Bronchial epithelial cell (primary cell): ENCODE measurements at regions not wholly inside any gene's neighbourhood (a gene's known extent, or its start where the extent isn't known, plus 50 kb on each side); places are given as distances from the start of the nearest gene placed in this dataset.
"Not testable (repeated sequence)": the region's sequence is repeated elsewhere in the genome, so short reads cannot be mapped to it uniquely, and the experiment has no call there.

Experiments
- DNase-seq: peaks from one replicate; pipeline ENCODE4 v3.0.0-alpha.2; 2010; ENCODE audit warnings: low read depth
- FAIRE-seq: peaks from 2 replicates; lab custom pipeline; 2011; peaks lifted over from hg19 to GRCh38; lab: Jason Lieb, UNC
- H3K27me3 ChIP-seq: 2 replicates; pipeline ENCODE4 v1.5.1; 2011; ENCODE audit warnings: low read length; ENCODE audit not compliant: control insufficient read depth, insufficient read depth
- H3K36me3 ChIP-seq: 2 replicates; pipeline ENCODE4 v1.5.1; 2011; ENCODE audit warnings: low read length; ENCODE audit not compliant: control insufficient read depth, insufficient read depth
- H3K4me3 ChIP-seq: 2 replicates; pipeline ENCODE4 v1.5.1; 2011; ENCODE audit warnings: mild to moderate bottlenecking, low read depth, low read length, control low read depth
- TF ChIP-seq, protein P1 (sequence below): IDR thresholded peaks from 2 replicates; pipeline ENCODE4 v1.5.1; 2011; ENCODE audit warnings: mild to moderate bottlenecking, moderate library complexity, low read length, control low read depth, inconsistent platforms; ENCODE audit not compliant: insufficient read depth, severe bottlenecking

DNA sequence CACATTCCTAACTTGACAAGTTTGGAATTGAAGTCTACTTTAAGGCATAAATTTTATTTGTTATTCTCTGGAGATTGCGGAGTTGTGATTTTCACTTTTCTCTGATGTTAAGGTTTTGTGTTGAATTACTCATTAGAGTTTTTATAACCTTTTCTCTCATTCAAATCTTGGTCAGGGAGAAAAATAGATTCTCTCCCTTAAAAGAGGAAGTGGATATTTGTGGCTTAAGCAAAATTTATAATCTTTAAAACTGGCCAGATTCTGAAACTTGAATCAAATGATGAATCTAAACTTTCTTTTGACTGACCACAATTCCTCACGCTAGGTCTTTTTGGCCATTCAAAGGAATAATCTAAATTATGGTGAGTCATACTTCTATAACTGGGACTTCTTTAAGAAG lies 361.4 kb downstream of the TEX13C start:
- DNase-seq: no peak
- Histone ChIP-seq H3K27me3 (no peaks in the 10 kb centered on the region), H3K4me3 (no peak overlapping the region), H3K36me3 (no peaks in the 10 kb centered on the region)
- FAIRE-seq: no peak
- TF ChIP-seq, protein P1, sequence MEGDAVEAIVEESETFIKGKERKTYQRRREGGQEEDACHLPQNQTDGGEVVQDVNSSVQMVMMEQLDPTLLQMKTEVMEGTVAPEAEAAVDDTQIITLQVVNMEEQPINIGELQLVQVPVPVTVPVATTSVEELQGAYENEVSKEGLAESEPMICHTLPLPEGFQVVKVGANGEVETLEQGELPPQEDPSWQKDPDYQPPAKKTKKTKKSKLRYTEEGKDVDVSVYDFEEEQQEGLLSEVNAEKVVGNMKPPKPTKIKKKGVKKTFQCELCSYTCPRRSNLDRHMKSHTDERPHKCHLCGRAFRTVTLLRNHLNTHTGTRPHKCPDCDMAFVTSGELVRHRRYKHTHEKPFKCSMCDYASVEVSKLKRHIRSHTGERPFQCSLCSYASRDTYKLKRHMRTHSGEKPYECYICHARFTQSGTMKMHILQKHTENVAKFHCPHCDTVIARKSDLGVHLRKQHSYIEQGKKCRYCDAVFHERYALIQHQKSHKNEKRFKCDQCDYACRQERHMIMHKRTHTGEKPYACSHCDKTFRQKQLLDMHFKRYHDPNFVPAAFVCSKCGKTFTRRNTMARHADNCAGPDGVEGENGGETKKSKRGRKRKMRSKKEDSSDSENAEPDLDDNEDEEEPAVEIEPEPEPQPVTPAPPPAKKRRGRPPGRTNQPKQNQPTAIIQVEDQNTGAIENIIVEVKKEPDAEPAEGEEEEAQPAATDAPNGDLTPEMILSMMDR: no peak

DNA sequence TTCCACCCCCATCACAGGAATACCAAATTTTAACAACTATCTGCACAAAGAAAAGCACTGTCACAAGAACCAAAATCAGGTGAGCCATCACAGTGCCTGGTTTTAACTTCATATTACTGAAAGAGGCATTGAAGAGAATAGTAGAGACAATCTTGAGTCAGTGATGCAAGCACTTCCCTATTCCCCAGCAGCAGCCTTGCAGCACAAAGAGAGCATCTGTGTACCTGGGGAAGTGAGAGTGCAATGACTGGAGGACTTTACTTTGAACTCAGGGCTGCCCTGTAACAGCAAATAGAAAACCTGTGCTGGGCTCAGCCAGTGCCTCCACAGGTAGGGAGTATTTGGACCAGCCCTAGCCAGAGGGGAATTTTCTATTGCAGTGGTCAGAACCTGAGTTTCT lies 361.8 kb downstream of the TEX13C start:
- Histone ChIP-seq H3K36me3 (no peaks in the 10 kb centered on the region), H3K4me3 (no peak overlapping the region), H3K27me3 (no peaks in the 10 kb centered on the region)
- DNase-seq (no peak), FAIRE-seq (no peak)
- TF ChIP-seq, protein P1: no peak

DNA sequence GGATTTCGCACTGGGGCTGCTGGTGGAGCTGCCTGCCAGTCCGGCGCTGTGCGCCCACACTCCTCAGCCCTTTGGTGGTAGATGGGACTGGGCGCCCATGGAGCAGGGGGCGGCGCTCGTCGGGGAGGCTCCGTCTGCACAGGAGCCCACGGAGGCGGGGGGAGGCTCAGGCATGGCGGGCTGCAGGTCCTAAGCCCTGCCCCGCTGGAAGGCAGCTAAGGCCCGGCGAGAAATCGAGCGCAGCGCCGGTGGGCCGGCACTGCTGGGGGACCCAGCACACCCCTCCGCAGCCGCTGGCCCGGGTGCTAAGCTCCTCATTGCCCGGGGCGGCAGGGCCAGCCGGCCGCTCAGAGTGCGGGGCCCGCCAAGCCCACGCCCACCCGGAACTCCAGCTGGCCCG lies 370.9 kb downstream of the TEX13C start:
- H3K36me3 ChIP-seq, H3K4me3 ChIP-seq, FAIRE-seq, DNase-seq, H3K27me3 ChIP-seq: not testable (repeated sequence)

DNA sequence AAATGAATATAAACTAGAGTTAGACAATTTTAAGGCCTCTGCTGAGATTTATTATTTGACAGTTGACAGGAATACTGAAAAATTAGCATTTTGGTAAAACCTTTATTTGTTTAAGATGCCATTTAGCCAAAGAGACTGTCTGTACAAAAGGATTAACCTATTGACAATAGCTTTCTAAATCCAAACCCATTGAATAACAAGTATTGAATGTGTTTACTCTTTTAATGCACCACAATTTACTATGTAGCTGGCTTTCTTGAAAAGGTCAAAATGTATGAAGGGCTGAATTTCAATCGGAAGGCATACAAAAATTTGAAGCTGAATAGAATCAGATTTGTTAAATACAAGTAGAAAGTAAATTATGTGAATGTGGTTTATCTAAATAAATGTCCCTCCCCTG lies 374.5 kb downstream of the TEX13C start:
- no peak overlapping the region for H3K4me3 ChIP-seq
- H3K36me3 ChIP-seq: no peaks in the 10 kb centered on the region
- DNase-seq (no peak), FAIRE-seq (no peak)
- TF ChIP-seq, protein P1: no peak
- H3K27me3 ChIP-seq: no peaks in the 10 kb centered on the region

DNA sequence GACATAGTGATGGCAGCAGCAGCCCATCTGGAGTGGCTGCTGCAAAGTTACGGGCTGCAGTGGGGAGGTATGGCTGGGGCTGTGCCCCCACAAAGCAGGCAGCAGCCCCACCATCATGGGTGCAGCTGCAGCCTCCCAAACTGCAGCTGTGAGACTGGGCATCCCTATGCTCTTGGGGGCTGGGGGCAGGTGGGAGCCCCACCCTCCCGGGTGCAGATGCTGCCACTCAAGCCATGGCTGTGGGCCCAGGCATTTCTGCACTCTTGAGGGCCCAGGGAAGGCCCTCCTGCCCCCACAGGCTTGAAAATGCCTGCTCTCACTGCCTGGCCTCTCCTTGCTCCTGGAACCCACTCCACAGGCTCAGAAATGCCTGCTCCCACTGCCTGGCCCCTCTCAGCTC lies 389.4 kb downstream of the TEX13C start:
- FAIRE-seq (no peak), DNase-seq (no peak)
- TF ChIP-seq, protein P1: no peak
- no peaks in the 10 kb centered on the region for H3K27me3 ChIP-seq
- H3K36me3 ChIP-seq: no peaks in the 10 kb centered on the region
- H3K4me3 ChIP-seq: no peak overlapping the region

DNA sequence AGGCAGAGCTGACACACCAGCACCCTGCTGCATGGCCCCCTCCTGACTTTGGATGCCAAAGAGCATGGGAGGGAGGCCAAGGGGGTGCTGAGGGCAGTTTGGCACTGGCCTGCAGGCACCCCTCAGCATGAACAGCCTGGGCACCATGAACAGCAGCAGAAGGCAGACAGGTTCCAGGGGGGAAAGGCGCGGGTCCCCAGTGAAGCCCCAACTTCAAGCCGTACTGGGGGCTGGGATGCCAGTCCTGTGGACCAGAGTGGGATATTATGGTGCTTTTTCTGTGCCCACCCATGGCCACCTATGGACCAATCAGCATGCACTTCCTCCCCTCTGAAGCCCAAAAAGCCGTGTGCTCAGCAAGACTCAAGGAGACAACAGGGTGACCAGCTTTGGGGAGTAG lies 389.9 kb downstream of the TEX13C start:
- FAIRE-seq: no peak

More for the DNA sequence above, 389.9 kb downstream of the TEX13C start:
- DNase-seq: no peak
- Histone ChIP-seq H3K27me3 (no peaks in the 10 kb centered on the region), H3K36me3 (no peaks in the 10 kb centered on the region), H3K4me3 (no peak overlapping the region)
- TF ChIP-seq, protein P1: no peak
